PC-3 (cell line): ENCODE measurements at regions not wholly inside any gene's neighbourhood (a gene's known extent, or its start where the extent isn't known, plus 50 kb on each side); places are given as distances from the start of the nearest gene placed in this dataset.
"Not testable (repeated sequence)": the region's sequence is repeated elsewhere in the genome, so short reads cannot be mapped to it uniquely, and the experiment has no call there.

Experiments used
- EZH2 ChIP-seq: fragments of 300-600 bp; sonication (generic); IDR thresholded peaks from one replicate; pipeline ENCODE4 v1.6.1; 2017; ENCODE audit warnings: antibody characterized with exemption, mild to moderate bottlenecking, low read length; ENCODE audit not compliant: unreplicated experiment
- EZH2phosphoT487 ChIP-seq: fragments of 300-600 bp; sonication (generic); IDR thresholded peaks from 2 replicates; pipeline ENCODE4 v1.6.1; 2018; ENCODE audit warnings: mild to moderate bottlenecking, antibody characterized with exemption, low read length, borderline replicate concordance
- TF ChIP-seq, protein P1 (sequence below): fragments of 300-600 bp; sonication (generic); conservative IDR thresholded peaks from 2 replicates; pipeline ENCODE4 v1.5.1; 2017; ENCODE audit warnings: antibody characterized with exemption, low read depth, mild to moderate bottlenecking, low read length

DNA sequence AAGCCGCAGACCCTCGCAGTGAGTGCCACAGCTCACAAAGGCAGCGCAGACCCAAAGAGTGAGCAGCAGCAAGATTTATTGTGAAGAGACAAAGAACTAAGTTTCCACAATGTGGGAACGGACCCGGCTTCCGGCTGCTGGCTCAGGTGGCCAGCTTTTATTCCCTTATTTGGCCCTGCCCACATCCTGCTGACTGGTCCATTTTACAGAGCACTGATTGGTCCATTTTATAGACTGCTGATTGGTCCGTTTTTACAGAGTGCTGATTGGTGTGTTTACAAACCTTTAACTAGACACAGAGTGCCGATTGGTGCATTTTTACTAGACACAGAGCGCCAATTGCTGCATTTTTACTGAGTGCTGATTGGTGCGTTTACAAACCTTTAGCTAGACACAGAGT lies 86.6 kb downstream of the RGS2 start:
- TF ChIP-seq, protein P1, sequence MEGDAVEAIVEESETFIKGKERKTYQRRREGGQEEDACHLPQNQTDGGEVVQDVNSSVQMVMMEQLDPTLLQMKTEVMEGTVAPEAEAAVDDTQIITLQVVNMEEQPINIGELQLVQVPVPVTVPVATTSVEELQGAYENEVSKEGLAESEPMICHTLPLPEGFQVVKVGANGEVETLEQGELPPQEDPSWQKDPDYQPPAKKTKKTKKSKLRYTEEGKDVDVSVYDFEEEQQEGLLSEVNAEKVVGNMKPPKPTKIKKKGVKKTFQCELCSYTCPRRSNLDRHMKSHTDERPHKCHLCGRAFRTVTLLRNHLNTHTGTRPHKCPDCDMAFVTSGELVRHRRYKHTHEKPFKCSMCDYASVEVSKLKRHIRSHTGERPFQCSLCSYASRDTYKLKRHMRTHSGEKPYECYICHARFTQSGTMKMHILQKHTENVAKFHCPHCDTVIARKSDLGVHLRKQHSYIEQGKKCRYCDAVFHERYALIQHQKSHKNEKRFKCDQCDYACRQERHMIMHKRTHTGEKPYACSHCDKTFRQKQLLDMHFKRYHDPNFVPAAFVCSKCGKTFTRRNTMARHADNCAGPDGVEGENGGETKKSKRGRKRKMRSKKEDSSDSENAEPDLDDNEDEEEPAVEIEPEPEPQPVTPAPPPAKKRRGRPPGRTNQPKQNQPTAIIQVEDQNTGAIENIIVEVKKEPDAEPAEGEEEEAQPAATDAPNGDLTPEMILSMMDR = not testable (repeated sequence)
- not testable (repeated sequence) for TF ChIP-seq EZH2, EZH2phosphoT487
